BLaER1 treated with 17β-estradiol and CSF1 and Interleukin-3, amounts not matched to agents 10 nM and 100 nM (cell line): ENCODE measurements at regions not wholly inside any gene's neighbourhood (a gene's known extent, or its start where the extent isn't known, plus 50 kb on each side); places are given as distances from the start of the nearest gene placed in this dataset.
A peak's percentile ranks its signal among the peaks of the same experiment; 100 is the strongest.

ENCODE experiments used
- H3K27ac ChIP-seq, 11 experiments: shearing (Covaris generic); formaldehyde crosslinking; 2 replicates each; pipeline ENCODE4 v1.8.1; 2022
- H3K27me3 ChIP-seq, 11 experiments: shearing (Covaris generic); formaldehyde crosslinking; 2 replicates each; pipeline ENCODE4 v1.8.1; 2022
- H3K36me3 ChIP-seq, 11 experiments: shearing (Covaris generic); formaldehyde crosslinking; 2 replicates each; pipeline ENCODE4 v1.8.1; 2022
- H3K4me1 ChIP-seq, 10 experiments: shearing (Covaris generic); formaldehyde crosslinking; 2 replicates each; pipeline ENCODE4 v1.8.1; 2022
- H3K4me2 ChIP-seq, 11 experiments: shearing (Covaris generic); formaldehyde crosslinking; 2 replicates each; pipeline ENCODE4 v1.8.1; 2022
- H3K4me3 ChIP-seq, 10 experiments: shearing (Covaris generic); formaldehyde crosslinking; 2 replicates each; pipeline ENCODE4 v1.8.1; 2022
- H3K9ac ChIP-seq, 11 experiments: shearing (Covaris generic); formaldehyde crosslinking; 2 replicates each; pipeline ENCODE4 v1.8.1; 2022
- H3K9me3 ChIP-seq, 11 experiments: shearing (Covaris generic); formaldehyde crosslinking; replicated peaks in 1 of 11; 2 replicates each; pipeline ENCODE4 v1.8.1; 2022
- H4K20me1 ChIP-seq, 11 experiments: shearing (Covaris generic); formaldehyde crosslinking; 2 replicates each; pipeline ENCODE4 v1.8.1; 2022
- Cebpa-rat ChIP-seq, 11 experiments: shearing (Covaris generic); IDR thresholded peaks; 2 replicates each; pipeline ENCODE4 v1.8.1; 2022

DNA sequence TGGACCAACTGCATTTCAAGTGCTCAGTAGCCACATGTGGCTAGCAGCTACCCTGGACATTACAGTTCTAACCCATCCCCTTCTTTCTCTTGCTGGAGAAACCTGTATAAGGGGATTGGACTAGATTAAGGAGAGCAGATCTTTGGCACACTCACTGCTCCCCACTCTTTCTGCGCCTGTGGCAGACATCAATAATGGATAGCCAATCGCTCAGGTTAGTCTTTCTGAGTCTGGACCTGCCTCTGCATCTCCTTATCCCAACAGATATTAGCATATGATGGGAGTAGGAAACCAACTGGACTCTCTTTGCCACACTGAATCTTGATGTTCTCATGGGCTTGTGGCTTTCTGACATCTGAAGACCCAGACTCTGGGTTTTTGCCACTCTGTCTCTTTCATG, 81.7 kb downstream of the IRX5 start:
- Histone ChIP-seq H3K9me3 (no peaks in the 10 kb centered on the region), H3K27me3 (no peaks in the 10 kb centered on the region), H3K4me1 (peaks cover 0 to 48% (median 35%) of the 10 kb centered on the region in 10 experiments; a peak in 16 of 20 replicates), H3K27ac (peak overlapping the region in 1 of 11 experiments; percentile 53; a peak in 2 of 22 replicates), H3K4me3 (no peak overlapping the region), H3K9ac (0 out of 22 replicates have a peak overlapping the region, but pooled peaks of 1 of the 11 experiments have one; percentile 21), H4K20me1 (no peaks in the 10 kb centered on the region), H3K4me2 (peak overlapping the region in 7 of 11 experiments; percentile 23 to 61 (median 48); a peak in 12 of 22 replicates), H3K36me3 (no peaks in the 10 kb centered on the region)
- no peak for TF ChIP-seq Cebpa-rat (IDR thresholded peaks at IDR 0.05)

DNA sequence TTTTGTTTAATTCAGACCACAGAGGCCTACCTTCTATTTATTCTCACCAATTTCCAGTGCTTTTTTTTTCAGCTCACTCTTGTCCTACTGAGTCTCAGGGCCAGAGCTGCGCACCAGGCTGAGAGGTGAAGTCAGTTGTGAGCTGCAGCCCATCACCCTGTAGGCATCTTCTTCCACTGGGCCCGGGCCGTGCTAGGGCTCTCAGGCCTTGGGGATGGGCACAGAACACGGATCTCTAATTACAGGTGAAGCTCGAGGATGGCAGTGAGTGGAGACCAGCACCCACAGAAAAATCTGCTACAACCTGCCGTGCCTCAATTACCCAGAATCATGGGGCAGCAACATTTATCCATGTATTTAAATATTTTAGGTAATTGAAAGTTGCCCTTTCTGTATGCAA, 82.1 kb downstream of the IRX5 start:
- no peak for TF ChIP-seq Cebpa-rat (IDR thresholded peaks at IDR 0.05)
- Histone ChIP-seq H3K4me3 (no peak overlapping the region), H3K27ac (peak overlapping the region in 1 of 11 experiments; percentile 53; a peak in 2 of 22 replicates), H3K9ac (peak overlapping the region in 1 of 11 experiments; percentile 21; a peak in 1 of 22 replicates), H3K4me1 (peaks cover 0 to 52% (median 38%) of the 10 kb centered on the region in 10 experiments; a peak in 16 of 20 replicates), H3K4me2 (peak overlapping the region in 8 of 11 experiments; percentile 21 to 61 (median 46); a peak in 14 of 22 replicates), H3K9me3 (no peaks in the 10 kb centered on the region), H3K36me3 (no peaks in the 10 kb centered on the region), H4K20me1 (no peaks in the 10 kb centered on the region), H3K27me3 (no peaks in the 10 kb centered on the region)

DNA sequence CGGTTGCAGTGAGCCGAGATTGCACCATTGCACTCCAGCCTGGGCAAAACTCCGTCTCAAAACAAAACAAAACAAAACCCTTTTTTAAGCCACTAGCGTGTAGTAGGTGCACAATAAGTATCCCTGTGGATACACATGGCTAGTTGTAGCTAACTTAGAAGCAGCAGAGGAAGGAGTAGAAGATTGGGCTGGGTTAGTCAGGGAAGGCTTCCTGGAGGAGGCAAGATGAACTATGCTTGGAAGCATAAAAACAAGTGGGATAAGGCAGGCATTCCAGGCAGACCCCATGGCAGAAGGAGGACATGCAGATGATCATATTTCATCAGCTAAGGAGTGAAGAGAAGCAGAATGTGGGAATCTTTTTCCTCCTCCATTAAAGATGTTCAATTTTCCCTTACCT, 83.4 kb downstream of the IRX5 start:
- Histone ChIP-seq H3K36me3 (no peaks in the 10 kb centered on the region), H4K20me1 (no peaks in the 10 kb centered on the region), H3K27me3 (no peaks in the 10 kb centered on the region), H3K4me3 (no peak overlapping the region), H3K27ac (0 out of 22 replicates have a peak overlapping the region, but pooled peaks of 1 of the 11 experiments have one; percentile 42), H3K9ac (no peak overlapping the region), H3K4me1 (peaks cover 0 to 58% (median 43%) of the 10 kb centered on the region in 10 experiments; a peak in 16 of 20 replicates), H3K9me3 (0 out of 22 replicates have a peak, but pooled peaks cover 0 to 5% (median 0%) of the 10 kb centered on the region in 11 experiments), H3K4me2 (peak overlapping the region in 6 of 11 experiments; percentile 22 to 61 (median 46); a peak in 9 of 22 replicates)
- TF ChIP-seq Cebpa-rat (IDR thresholded peaks at IDR 0.05): no peak

DNA sequence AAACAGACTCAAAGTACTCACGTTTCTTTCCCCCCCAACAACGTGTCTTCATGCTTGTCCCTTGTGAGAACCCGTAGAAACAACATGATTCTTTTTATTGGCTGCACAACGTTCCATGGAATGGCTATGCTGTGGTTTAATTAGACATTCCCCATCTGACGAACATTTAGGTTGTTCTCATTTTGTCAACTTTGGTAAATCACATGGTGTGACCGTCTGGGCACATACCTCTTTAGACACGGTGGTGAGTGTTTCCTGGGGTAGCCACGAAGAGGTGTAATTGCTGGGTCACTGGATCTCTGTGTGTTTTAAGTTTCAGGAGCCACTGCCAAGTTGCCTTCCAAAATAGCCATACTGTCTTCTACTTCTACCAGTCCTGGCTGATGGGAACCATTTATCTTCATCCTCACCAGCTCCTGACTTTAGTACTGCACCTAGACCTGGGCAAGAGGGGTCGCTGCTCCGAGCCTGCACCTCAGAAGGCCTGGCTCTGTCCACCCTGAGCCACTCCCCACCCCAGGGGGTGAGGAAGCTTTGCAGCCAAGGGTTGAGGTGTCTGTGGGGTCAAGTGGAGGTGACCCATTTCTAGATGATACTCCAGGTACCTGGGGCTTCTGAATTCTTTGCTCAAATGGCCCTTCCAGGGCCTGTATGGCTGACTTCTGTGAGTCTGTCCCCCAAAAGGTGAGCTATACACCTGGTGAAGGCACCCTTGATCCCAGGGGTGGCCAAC, 84.7 kb downstream of the IRX5 start:
- no peak for TF ChIP-seq Cebpa-rat (IDR thresholded peaks at IDR 0.05)
- no peak overlapping the region for H3K27ac ChIP-seq
- peaks cover 0 to 58% (median 43%) of the 10 kb centered on the region in 10 experiments; a peak in 16 of 20 replicates for H3K4me1 ChIP-seq
- H3K27me3 ChIP-seq: no peaks in the 10 kb centered on the region
- no peak overlapping the region for H3K4me3 ChIP-seq
- H3K9ac ChIP-seq: no peak overlapping the region
- peaks cover 2 to 14% (median 7%) of the 10 kb centered on the region in 11 experiments; a peak in 16 of 22 replicates for H3K9me3 ChIP-seq
- peak overlapping the region in 7 of 11 experiments; percentile 6 to 54 (median 33); a peak in 12 of 22 replicates for H3K4me2 ChIP-seq
- H3K36me3 ChIP-seq: no peaks in the 10 kb centered on the region
- H4K20me1 ChIP-seq: no peaks in the 10 kb centered on the region

DNA sequence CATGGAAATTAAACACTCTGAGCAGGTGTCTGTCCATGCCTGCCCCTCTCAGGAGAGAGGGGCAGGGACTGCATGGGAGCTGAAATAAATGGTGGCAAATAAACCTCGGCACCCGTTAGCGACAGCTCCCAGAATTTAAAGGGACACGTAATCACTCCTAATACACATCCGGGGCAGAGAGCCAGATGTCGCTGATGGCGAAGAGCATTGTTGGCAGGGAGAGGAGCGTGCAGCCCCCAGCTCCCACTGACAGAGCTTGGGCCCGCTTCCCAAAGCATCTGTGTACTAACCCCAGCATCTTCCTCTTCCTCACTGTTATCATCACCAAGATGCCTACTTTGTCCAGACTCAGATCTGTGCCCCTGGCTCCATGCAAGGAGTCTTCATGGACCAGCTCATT, 85.8 kb downstream of the IRX5 start:
- Histone ChIP-seq H4K20me1 (no peaks in the 10 kb centered on the region), H3K4me1 (peaks cover 0 to 53% (median 38%) of the 10 kb centered on the region in 10 experiments; a peak in 14 of 20 replicates), H3K4me2 (0 out of 22 replicates have a peak overlapping the region, but pooled peaks of 1 of the 11 experiments have one; percentile 27), H3K4me3 (no peak overlapping the region), H3K27me3 (no peaks in the 10 kb centered on the region), H3K9me3 (peaks cover 13 to 25% (median 18%) of the 10 kb centered on the region in 11 experiments), H3K27ac (no peak overlapping the region), H3K9ac (no peak overlapping the region), H3K36me3 (no peaks in the 10 kb centered on the region)
- no peak for TF ChIP-seq Cebpa-rat (IDR thresholded peaks at IDR 0.05)

DNA sequence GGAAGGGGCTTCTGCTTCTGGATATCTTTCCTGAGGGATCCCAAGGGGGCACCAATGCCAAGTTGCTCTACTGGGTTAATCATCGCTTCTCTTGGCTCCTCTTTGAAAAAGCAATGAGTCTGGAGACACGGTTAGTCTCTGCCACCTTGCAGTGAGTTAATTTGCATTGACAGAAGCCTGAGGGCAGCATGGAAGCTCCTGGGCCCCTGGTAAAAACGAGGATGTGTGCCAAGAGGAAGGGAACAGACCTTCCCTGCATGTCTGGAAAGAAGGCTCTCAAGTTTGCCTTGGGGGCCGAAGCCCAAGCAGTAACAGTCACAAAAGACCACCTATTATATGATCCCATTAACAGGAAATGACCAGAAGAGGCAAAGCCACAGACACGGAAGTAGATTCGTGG, 86.7 kb downstream of the IRX5 start:
- peaks cover 16 to 33% (median 25%) of the 10 kb centered on the region in 11 experiments for H3K9me3 ChIP-seq
- no peak overlapping the region for H3K9ac ChIP-seq
- no peaks in the 10 kb centered on the region for H3K27me3 ChIP-seq
- H3K27ac ChIP-seq: no peak overlapping the region
- H3K4me3 ChIP-seq: no peak overlapping the region
- no peaks in the 10 kb centered on the region for H3K36me3 ChIP-seq
- H3K4me2 ChIP-seq: peak overlapping the region in 7 of 11 experiments; percentile 0 to 27 (median 18); a peak in 5 of 22 replicates
- peaks cover 0 to 52% (median 37%) of the 10 kb centered on the region in 10 experiments; a peak in 14 of 20 replicates for H3K4me1 ChIP-seq
- TF ChIP-seq Cebpa-rat (IDR thresholded peaks at IDR 0.05): no peak
- H4K20me1 ChIP-seq: no peaks in the 10 kb centered on the region

DNA sequence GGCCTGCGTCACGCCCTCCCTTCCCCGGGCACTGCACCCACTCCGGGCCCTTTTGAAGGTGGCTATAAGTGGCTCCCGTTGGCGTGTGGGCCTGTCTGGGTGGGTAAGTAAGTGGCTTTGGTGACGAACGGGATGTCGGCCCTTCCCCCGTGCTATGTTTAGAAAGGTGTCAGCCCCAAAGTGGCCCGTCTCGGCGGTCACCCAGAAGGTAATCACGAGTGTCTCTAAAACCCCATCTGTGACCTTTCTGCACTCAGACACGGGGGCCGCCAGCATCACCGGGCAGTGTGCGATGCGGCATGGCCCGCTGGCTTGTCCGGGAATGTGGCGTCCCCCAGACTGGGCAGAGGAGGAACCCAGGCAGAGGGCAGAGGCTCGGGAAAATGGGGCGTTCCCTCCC, 88.2 kb downstream of the IRX5 start:
- Histone ChIP-seq H3K4me3 (no peak overlapping the region), H3K4me2 (no peak overlapping the region), H3K9me3 (peaks cover 16 to 33% (median 25%) of the 10 kb centered on the region in 11 experiments), H3K4me1 (peaks cover 0 to 36% (median 21%) of the 10 kb centered on the region in 10 experiments; a peak in 14 of 20 replicates), H3K27me3 (no peaks in the 10 kb centered on the region), H4K20me1 (no peaks in the 10 kb centered on the region), H3K36me3 (no peaks in the 10 kb centered on the region), H3K9ac (no peak overlapping the region), H3K27ac (no peak overlapping the region)
- TF ChIP-seq Cebpa-rat (IDR thresholded peaks at IDR 0.05): no peak

DNA sequence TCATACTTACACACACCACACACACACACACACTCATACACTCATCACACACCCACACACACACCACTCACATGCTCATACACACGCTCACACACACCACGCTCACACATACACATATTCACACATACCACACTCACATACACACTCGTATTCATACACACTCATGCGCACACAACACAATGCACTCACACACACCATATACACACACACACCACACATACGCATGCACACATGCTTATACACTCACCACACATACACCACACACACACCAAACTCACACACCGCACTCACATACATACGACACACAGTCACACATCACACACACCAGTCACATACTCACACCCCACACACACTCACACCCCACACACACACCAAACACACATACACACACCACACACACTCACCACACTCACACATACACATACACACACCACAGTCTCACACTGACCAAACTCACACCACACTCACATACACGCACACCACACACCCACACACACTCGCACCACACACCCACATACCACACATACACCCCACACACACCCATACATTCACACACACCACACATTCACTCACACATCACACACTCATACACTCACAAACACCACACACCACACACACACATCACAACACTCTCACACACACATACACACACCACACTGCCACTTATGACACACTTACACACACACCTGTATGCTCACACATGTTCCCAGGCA, 88.9 kb downstream of the IRX5 start:
- no peaks in the 10 kb centered on the region for H3K36me3 ChIP-seq
- H4K20me1 ChIP-seq: no peaks in the 10 kb centered on the region
- H3K4me1 ChIP-seq: peaks cover 0 to 29% (median 18%) of the 10 kb centered on the region in 10 experiments; a peak in 14 of 20 replicates
- no peak overlapping the region for H3K9ac ChIP-seq
- TF ChIP-seq Cebpa-rat (IDR thresholded peaks at IDR 0.05): no peak
- no peak overlapping the region for H3K4me3 ChIP-seq
- no peak overlapping the region for H3K4me2 ChIP-seq
- no peaks in the 10 kb centered on the region for H3K27me3 ChIP-seq
- H3K27ac ChIP-seq: no peak overlapping the region
- H3K9me3 ChIP-seq: peaks cover 16 to 33% (median 25%) of the 10 kb centered on the region in 11 experiments
